GM23248 (cell line): ENCODE measurements at regions not wholly inside any gene's neighbourhood (a gene's known extent, or its start where the extent isn't known, plus 50 kb on each side); places are given as distances from the start of the nearest gene placed in this dataset.

Source experiments
- DNase-seq: peaks from one replicate; pipeline ENCODE4 v3.0.0-alpha.2; 2015
- H2AFZ ChIP-seq: fragments of 200-600 bp; sonication (generic); 2 replicates; pipeline ENCODE4 v1.6.1; 2016; ENCODE audit warnings: antibody characterized with exemption
- H3F3A ChIP-seq: fragments of 200-600 bp; sonication (generic); 2 replicates; pipeline ENCODE4 v1.6.1; 2016; ENCODE audit warnings: mild to moderate bottlenecking, antibody characterized with exemption, mixed run types; ENCODE audit not compliant: insufficient read depth
- H3K27ac ChIP-seq: fragments of 200-600 bp; sonication (generic); 2 replicates; pipeline ENCODE4 v1.5.1; 2016; ENCODE audit warnings: mild to moderate bottlenecking
- H3K27me3 ChIP-seq: fragments of 200-600 bp; sonication (generic); replicated peaks from 2 replicates; pipeline ENCODE4 v1.6.1; 2016; ENCODE audit warnings: mild to moderate bottlenecking; ENCODE audit not compliant: insufficient read depth
- H3K36me3 ChIP-seq: fragments of 200-600 bp; sonication (generic); 2 replicates; pipeline ENCODE4 v1.6.1; 2016; ENCODE audit warnings: low read depth, mild to moderate bottlenecking
- H3K4me1 ChIP-seq: fragments of 200-600 bp; sonication (generic); 2 replicates; pipeline ENCODE4 v1.6.1; 2016; ENCODE audit warnings: mild to moderate bottlenecking; ENCODE audit not compliant: insufficient read depth
- H3K4me2 ChIP-seq: fragments of 200-600 bp; sonication (generic); one replicate; pipeline ENCODE4 v1.6.1; 2016; ENCODE audit warnings: mild to moderate bottlenecking; ENCODE audit not compliant: unreplicated experiment
- H3K4me3 ChIP-seq: fragments of 200-600 bp; sonication (generic); 2 replicates; pipeline ENCODE4 v1.5.1; 2016; ENCODE audit warnings: mild to moderate bottlenecking
- H3K79me2 ChIP-seq: fragments of 200-600 bp; sonication (generic); 2 replicates; pipeline ENCODE4 v1.6.1; 2016; ENCODE audit warnings: mild to moderate bottlenecking; ENCODE audit not compliant: insufficient read depth
- H3K9ac ChIP-seq: fragments of 200-600 bp; sonication (generic); 2 replicates; pipeline ENCODE4 v1.6.1; 2016; ENCODE audit warnings: mild to moderate bottlenecking
- H3K9me2 ChIP-seq: fragments of 200-600 bp; sonication (generic); 2 replicates; pipeline ENCODE4 v1.6.1; 2016; ENCODE audit warnings: mixed run types, mild to moderate bottlenecking, moderate library complexity; ENCODE audit not compliant: insufficient read depth
- H3K9me3 ChIP-seq: fragments of 200-600 bp; sonication (generic); one replicate; pipeline ENCODE4 v1.6.1; 2017; ENCODE audit warnings: low read depth
- H4K20me1 ChIP-seq: fragments of 200-600 bp; sonication (generic); 2 replicates; pipeline ENCODE4 v1.6.0; 2016; ENCODE audit not compliant: insufficient read depth
- EZH2 ChIP-seq: fragments of 200-600 bp; sonication (generic); IDR thresholded peaks from 2 replicates; pipeline ENCODE4 v1.6.1; 2018; ENCODE audit warnings: antibody characterized with exemption, mild to moderate bottlenecking; ENCODE audit not compliant: insufficient read depth, poor library complexity, severe bottlenecking
- EZH2phosphoT487 ChIP-seq: fragments of 200-600 bp; sonication (generic); IDR thresholded peaks from 2 replicates; pipeline ENCODE4 v1.6.1; 2018; ENCODE audit warnings: antibody characterized with exemption, moderate library complexity, mild to moderate bottlenecking, low read depth; ENCODE audit not compliant: insufficient read depth
- WGBS, 2 experiments: methylation state at CpG; one replicate each; pipeline ENCODE4 v1.1.6; 2015 to 2017; ENCODE audit warnings: low lambda C conversion rate in 2 of 2, low coverage in 1 of 2; ENCODE audit errors: missing lambda C conversion rate in 2 of 2; 5-methylcytosine and 5-hydroxymethylcytosine counted together
- in situ Hi-C: fragments of 300-500 bp; cut with MboI; formaldehyde crosslinking; loops from 2 replicates; pipeline ENCODE4 v1.15.0; 2020

DNA sequence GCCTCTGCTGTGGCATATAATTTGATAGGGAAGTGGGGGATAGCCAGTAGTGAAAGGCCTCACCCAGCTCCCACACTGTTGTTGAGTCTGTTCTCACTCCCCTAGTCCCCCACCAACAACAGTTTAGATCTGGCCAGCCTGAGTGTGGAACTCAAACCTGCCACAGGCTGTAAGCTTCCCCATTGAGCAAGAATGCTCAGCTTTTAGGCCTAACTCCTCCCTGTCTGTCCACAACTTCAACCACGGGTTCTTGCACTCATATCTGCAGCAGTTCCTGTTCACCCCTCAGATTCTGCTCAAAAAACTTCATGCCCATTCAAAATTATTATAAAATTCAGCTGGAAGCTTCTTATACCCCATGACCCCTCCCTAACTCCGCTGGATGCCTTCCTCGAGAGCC lies 975.1 kb downstream of the NSUN3 start:
- H3K4me2 ChIP-seq: no peak overlapping the region
- 7 to 20% methylated on average over 3 of the region's 3 CpGs for WGBS, 2 experiments
- no peaks in the 10 kb centered on the region for H3K4me1 ChIP-seq
- H3K27me3 ChIP-seq: no peaks in the 10 kb centered on the region
- H3K36me3 ChIP-seq: no peaks in the 10 kb centered on the region
- H3K79me2 ChIP-seq: no peaks in the 10 kb centered on the region
- no peaks in the 10 kb centered on the region for H3F3A ChIP-seq
- H3K9ac ChIP-seq: no peak overlapping the region
- peaks cover 3% of the 10 kb centered on the region for H3K9me3 ChIP-seq
- DNase-seq: no peak
- no peak overlapping the region for H2AFZ ChIP-seq
- H3K27ac ChIP-seq: no peak overlapping the region
- in situ Hi-C loops: no loop called here
- no peaks in the 10 kb centered on the region for H3K9me2 ChIP-seq
- TF ChIP-seq EZH2phosphoT487: no peak
- TF ChIP-seq EZH2: no peak
- no peak overlapping the region for H3K4me3 ChIP-seq
- H4K20me1 ChIP-seq: no peaks in the 10 kb centered on the region

DNA sequence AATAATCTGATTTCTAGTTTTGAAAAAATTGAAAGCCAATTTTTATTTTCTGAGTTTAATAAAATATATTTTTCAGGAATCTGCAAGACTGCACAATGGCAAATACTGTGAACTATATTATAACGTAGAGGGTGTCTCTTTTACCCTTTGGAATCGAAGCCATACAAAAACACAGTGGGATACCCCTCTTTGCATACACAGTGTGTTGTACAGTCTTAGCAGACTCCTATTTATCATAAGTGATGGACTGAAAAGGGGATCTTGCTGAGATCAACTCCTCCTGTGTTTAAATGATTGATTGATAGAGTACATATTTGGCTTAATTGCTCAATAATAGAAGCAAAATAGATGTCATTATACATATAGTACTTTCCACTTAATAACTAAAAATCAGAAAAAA lies 981.2 kb downstream of the NSUN3 start:
- DNase-seq: no peak
- in situ Hi-C loops: no loop called here

DNA sequence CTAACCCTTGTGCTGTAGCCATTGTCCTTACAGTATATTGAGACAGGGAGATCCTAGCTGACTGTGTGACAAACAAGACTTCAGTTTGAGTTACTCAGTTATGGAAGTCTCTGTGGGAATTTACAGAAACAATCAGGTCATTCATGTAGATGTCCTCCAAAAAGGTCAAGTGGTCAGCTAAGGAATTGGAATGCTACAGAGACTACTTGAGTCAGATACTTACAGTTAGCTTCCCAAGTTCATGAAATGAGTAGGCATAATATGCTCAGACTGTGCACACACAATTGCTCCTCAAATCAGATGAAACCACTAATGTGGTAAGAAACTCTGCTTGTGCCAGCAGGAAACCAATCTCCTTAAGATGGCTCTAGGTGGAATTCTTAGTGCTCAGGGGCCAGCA lies 985.7 kb downstream of the NSUN3 start:
- Histone ChIP-seq H3K9me3 (no peaks in the 10 kb centered on the region), H3K9me2 (no peaks in the 10 kb centered on the region), H2AFZ (no peak overlapping the region)

More for the DNA sequence above, 981.2 kb downstream of the NSUN3 start:
- Histone ChIP-seq H3K4me1 (no peaks in the 10 kb centered on the region), H2AFZ (no peak overlapping the region), H3K9me3 (peaks cover 3% of the 10 kb centered on the region), H3K9me2 (no peaks in the 10 kb centered on the region), H3K36me3 (no peaks in the 10 kb centered on the region), H3K79me2 (no peaks in the 10 kb centered on the region), H3K4me3 (no peak overlapping the region), H3K27me3 (no peaks in the 10 kb centered on the region), H3F3A (no peaks in the 10 kb centered on the region), H4K20me1 (no peaks in the 10 kb centered on the region), H3K4me2 (no peak overlapping the region), H3K9ac (no peak overlapping the region), H3K27ac (no peak overlapping the region)
- 0 to 3% methylated on average over 2 of the region's 2 CpGs for WGBS, 2 experiments
- no peak for TF ChIP-seq EZH2phosphoT487
- TF ChIP-seq EZH2: no peak

DNA sequence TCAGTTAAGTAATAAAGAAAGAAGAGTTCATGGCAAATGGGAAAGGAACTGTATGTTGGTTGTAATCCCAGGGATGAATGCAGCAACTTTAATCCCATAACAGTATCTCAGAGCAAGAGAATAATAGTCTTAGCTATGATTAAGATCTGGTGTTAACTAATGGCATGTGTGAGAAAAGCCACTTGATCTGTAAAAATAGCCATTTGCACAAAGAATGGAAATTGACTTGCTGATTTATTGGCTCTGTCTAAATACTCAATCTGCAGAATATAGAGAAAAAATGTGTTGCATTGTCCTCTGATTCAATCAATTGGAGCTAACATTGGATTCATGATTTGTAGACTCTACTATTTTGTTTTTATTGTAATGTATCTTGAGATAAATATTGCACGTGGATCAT lies 987.0 kb downstream of the NSUN3 start:
- Histone ChIP-seq H3K9me2 (no peaks in the 10 kb centered on the region), H3K4me1 (no peaks in the 10 kb centered on the region), H3K27me3 (no peaks in the 10 kb centered on the region), H3F3A (no peaks in the 10 kb centered on the region), H3K79me2 (no peaks in the 10 kb centered on the region), H3K9ac (no peak overlapping the region), H2AFZ (no peak overlapping the region), H3K36me3 (no peaks in the 10 kb centered on the region), H3K27ac (no peak overlapping the region), H3K4me3 (no peak overlapping the region), H4K20me1 (no peaks in the 10 kb centered on the region), H3K9me3 (no peaks in the 10 kb centered on the region), H3K4me2 (no peak overlapping the region)
- DNase-seq: no peak
- TF ChIP-seq EZH2 (no peak), EZH2phosphoT487 (no peak)
- in situ Hi-C loops: no loop called here
- WGBS, 2 experiments: 7 to 9% methylated on average over 1 of the region's 1 CpG

More for the DNA sequence above, 985.7 kb downstream of the NSUN3 start:
- no peak for DNase-seq
- H3K4me1 ChIP-seq: no peaks in the 10 kb centered on the region
- no peak overlapping the region for H3K4me3 ChIP-seq
- no peaks in the 10 kb centered on the region for H3K27me3 ChIP-seq
- no peaks in the 10 kb centered on the region for H3K36me3 ChIP-seq
- H3F3A ChIP-seq: no peaks in the 10 kb centered on the region
- H3K9ac ChIP-seq: no peak overlapping the region
- TF ChIP-seq EZH2phosphoT487 (no peak), EZH2 (no peak)
- in situ Hi-C loops: no loop called here
- H3K79me2 ChIP-seq: no peaks in the 10 kb centered on the region
- no peak overlapping the region for H3K4me2 ChIP-seq
- H4K20me1 ChIP-seq: no peaks in the 10 kb centered on the region
- H3K27ac ChIP-seq: no peak overlapping the region

DNA sequence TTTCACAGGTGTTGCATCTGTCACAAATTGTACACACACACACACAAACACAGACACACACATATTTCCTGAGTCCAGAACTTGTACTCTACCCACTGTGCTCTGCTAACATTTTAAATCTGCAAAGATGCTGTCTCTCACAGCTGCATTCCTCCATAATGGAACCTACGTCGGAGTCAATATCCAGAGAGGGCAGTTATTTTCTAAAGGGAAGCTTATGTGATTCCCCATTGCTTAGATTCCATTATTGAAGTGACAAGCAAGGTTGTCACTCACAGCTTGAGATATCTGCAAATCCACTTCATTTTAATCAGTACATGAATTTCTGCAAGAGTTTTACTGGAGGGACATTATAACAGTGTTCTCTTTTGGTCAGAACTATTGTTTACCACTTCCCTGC lies 992.4 kb downstream of the NSUN3 start:
- H3K9me3 ChIP-seq: no peaks in the 10 kb centered on the region

More for the DNA sequence above, 992.4 kb downstream of the NSUN3 start:
- Histone ChIP-seq H3K9ac (no peak overlapping the region), H4K20me1 (no peaks in the 10 kb centered on the region), H3K9me2 (no peaks in the 10 kb centered on the region), H3K27me3 (no peaks in the 10 kb centered on the region), H3K36me3 (no peaks in the 10 kb centered on the region), H3K27ac (no peak overlapping the region), H3K4me3 (no peak overlapping the region), H3K79me2 (no peaks in the 10 kb centered on the region), H3F3A (no peaks in the 10 kb centered on the region), H2AFZ (no peak overlapping the region), H3K4me2 (no peak overlapping the region), H3K4me1 (no peaks in the 10 kb centered on the region)
- in situ Hi-C loops: no loop called here
- TF ChIP-seq EZH2phosphoT487: no peak
- no peak for TF ChIP-seq EZH2
- DNase-seq: no peak
- 48 to 52% methylated on average over 2 of the region's 2 CpGs for WGBS, 2 experiments
